Adrenal gland (tissue), 5 donors: ENCODE measurements at regions not wholly inside any gene's neighbourhood (a gene's known extent, or its start where the extent isn't known, plus 50 kb on each side); places are given as distances from the start of the nearest gene placed in this dataset.

ENCODE experiments used
- POLR2A ChIP-seq, 2 donors: fragments of 450-650 bp; IDR thresholded peaks; one replicate each; pipeline ENCODE4 v1.6.1; 2017; ENCODE audit warnings: antibody characterized with exemption in 2 of 2, mild to moderate bottlenecking in 2 of 2, moderate library complexity in 1 of 2
- TF ChIP-seq, protein P1 (sequence below), 6 experiments: fragments of 450-650 bp in 4 of 6; fragments of 200-600 bp in 2 of 6; sonication (generic) in 1 of 6; IDR thresholded peaks; 1 replicate in 5 of 6; 2 replicates in 1 of 6; pipeline versions ENCODE4 v1.5.1 to v1.8.0; 2016 to 2021; ENCODE audit warnings: antibody characterized with exemption in 6 of 6, mild to moderate bottlenecking in 2 of 6, moderate library complexity in 1 of 6
- donor health status: DM: no; HTN: no; CAD: no.

DNA sequence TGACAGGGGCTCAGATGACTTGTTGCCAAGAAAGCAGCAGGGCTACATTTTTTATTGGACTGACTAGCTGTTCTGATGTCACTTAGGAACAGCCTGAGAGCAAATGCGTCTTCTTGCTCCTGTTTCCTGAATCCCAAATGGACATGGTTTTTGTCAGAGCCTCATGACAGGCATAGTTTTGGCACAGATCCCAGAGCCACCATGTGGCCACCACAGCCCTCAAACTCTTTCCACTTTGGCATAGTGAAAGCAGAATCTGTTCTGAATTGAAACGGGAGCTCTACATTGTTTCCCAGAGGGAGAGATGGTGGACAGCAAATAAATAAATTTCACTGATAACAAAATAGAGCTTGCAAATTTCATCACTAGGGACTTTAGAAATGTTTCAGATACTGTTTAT is 222.2 kb downstream of the C11orf87 start:
- TF ChIP-seq POLR2A (IDR thresholded peaks at IDR 0.05) = no peak
- TF ChIP-seq, protein P1, sequence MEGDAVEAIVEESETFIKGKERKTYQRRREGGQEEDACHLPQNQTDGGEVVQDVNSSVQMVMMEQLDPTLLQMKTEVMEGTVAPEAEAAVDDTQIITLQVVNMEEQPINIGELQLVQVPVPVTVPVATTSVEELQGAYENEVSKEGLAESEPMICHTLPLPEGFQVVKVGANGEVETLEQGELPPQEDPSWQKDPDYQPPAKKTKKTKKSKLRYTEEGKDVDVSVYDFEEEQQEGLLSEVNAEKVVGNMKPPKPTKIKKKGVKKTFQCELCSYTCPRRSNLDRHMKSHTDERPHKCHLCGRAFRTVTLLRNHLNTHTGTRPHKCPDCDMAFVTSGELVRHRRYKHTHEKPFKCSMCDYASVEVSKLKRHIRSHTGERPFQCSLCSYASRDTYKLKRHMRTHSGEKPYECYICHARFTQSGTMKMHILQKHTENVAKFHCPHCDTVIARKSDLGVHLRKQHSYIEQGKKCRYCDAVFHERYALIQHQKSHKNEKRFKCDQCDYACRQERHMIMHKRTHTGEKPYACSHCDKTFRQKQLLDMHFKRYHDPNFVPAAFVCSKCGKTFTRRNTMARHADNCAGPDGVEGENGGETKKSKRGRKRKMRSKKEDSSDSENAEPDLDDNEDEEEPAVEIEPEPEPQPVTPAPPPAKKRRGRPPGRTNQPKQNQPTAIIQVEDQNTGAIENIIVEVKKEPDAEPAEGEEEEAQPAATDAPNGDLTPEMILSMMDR (IDR thresholded peaks at IDR 0.05) = no peak
